KMS-11 (cell line): ENCODE measurements at regions not wholly inside any gene's neighbourhood (a gene's known extent, or its start where the extent isn't known, plus 50 kb on each side); places are given as distances from the start of the nearest gene placed in this dataset.

Experiments used
- H2AFZ ChIP-seq: fragments of 200-600 bp; sonication (generic); 2 replicates; pipeline ENCODE4 v1.6.1; 2016; ENCODE audit warnings: antibody characterized with exemption, mixed run types, low read depth
- H3K27ac ChIP-seq: fragments of 200-600 bp; sonication (generic); 2 replicates; pipeline ENCODE4 v1.6.1; 2016; ENCODE audit warnings: mild to moderate bottlenecking, mixed run types
- H3K27me3 ChIP-seq: fragments of 200-600 bp; sonication (generic); 2 replicates; pipeline ENCODE4 v1.6.1; 2017; ENCODE audit warnings: mild to moderate bottlenecking, low read depth, mixed run types, moderate library complexity; ENCODE audit not compliant: insufficient read depth
- H3K36me3 ChIP-seq: fragments of 200-600 bp; sonication (generic); 2 replicates; pipeline ENCODE4 v1.6.1; 2017; ENCODE audit warnings: mild to moderate bottlenecking, mixed run types; ENCODE audit not compliant: insufficient read depth
- H3K4me1 ChIP-seq: fragments of 200-600 bp; sonication (generic); 2 replicates; pipeline ENCODE4 v1.6.1; 2016; ENCODE audit warnings: mild to moderate bottlenecking, low read depth, mixed run types; ENCODE audit not compliant: poor library complexity, severe bottlenecking
- H3K4me2 ChIP-seq: fragments of 200-600 bp; sonication (generic); 2 replicates; pipeline ENCODE4 v1.7.0; 2016; ENCODE audit warnings: mild to moderate bottlenecking, mixed run types
- H3K4me3 ChIP-seq: fragments of 200-600 bp; sonication (generic); IDR thresholded peaks from 2 replicates; pipeline ENCODE4 v1.6.1; 2017; ENCODE audit warnings: low read depth, low read length, mixed read lengths; ENCODE audit not compliant: insufficient read depth
- H3K79me2 ChIP-seq: fragments of 200-600 bp; sonication (generic); 2 replicates; pipeline ENCODE4 v1.6.1; 2016; ENCODE audit warnings: low read depth, mixed run types; ENCODE audit not compliant: insufficient read depth
- H3K9ac ChIP-seq: fragments of 200-600 bp; sonication (generic); 2 replicates; pipeline ENCODE4 v1.6.1; 2016; ENCODE audit warnings: mild to moderate bottlenecking, mixed run types
- H4K20me1 ChIP-seq: fragments of 200-600 bp; sonication (generic); 2 replicates; pipeline ENCODE4 v1.6.1; 2016; ENCODE audit warnings: mild to moderate bottlenecking, mixed run types; ENCODE audit not compliant: insufficient read depth
- CTCF ChIP-seq: fragments of 200-600 bp; sonication (generic); conservative IDR thresholded peaks from 2 replicates; pipeline ENCODE4 v1.6.1; 2017; ENCODE audit warnings: low read depth, mild to moderate bottlenecking, antibody characterized with exemption, low read length, moderate library complexity, mixed read lengths

- H3K4me2 ChIP-seq: no peak overlapping the region
- peaks cover 15% of the 10 kb centered on the region for H3K4me1 ChIP-seq
- no peaks in the 10 kb centered on the region for H3K36me3 ChIP-seq
- no peak overlapping the region for H3K9ac ChIP-seq
- no peak for TF ChIP-seq CTCF
- H2AFZ ChIP-seq: no peak overlapping the region
- H4K20me1 ChIP-seq: no peaks in the 10 kb centered on the region
- no peaks in the 10 kb centered on the region for H3K27me3 ChIP-seq
- no peaks in the 10 kb centered on the region for H3K79me2 ChIP-seq
- no peak overlapping the region for H3K4me3 ChIP-seq
- H3K27ac ChIP-seq: no peak overlapping the region
Observed at GRCh38 chr21:30932686-30933085, 51.3 kb upstream of the KRTAP11-1 start.
